ENCODE measurements at regions not wholly inside any gene's neighbourhood (a gene's known extent, or its start where the extent isn't known, plus 50 kb on each side); places are given as distances from the start of the nearest gene placed in this dataset.

DNA sequence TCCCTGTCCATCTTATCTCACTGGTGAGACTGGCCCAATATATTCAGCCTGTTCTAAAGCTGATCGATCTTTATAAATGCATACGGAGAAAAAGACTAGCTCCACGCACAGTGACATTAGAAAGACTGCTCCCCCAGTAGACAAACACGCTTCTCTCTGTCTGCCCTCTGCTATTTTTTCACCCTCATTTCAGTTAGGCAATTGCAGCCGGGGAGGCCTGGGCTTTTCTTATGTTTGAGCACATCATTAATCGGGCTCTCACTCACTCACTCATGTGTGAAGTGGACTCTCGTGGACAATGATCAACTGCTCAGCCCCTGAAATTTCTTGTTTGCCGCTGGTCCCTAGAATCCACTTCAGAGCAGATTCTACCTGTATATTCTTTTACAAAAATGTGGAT, 824.7 kb upstream of the TENM3 start:
- Histone ChIP-seq H3K4me1 (ENCODE audit: insufficient read depth, low read length, poor library complexity, severe bottlenecking) (no peaks in the 10 kb centered on the region), H3K27ac (ENCODE audit: low read depth, low read length, poor library complexity, severe bottlenecking) (no peak overlapping the region), H3K4me3 (ENCODE audit: low read depth, low read length, poor library complexity, severe bottlenecking) (no peak overlapping the region), H3K36me3 (ENCODE audit: insufficient read depth, low read length, poor library complexity, severe bottlenecking) (no peaks in the 10 kb centered on the region), H3K9me3 (ENCODE audit: low read depth, low read length, poor library complexity, severe bottlenecking) (no peaks in the 10 kb centered on the region), H3K27me3 (replicated peaks; ENCODE audit: insufficient read depth, low read depth, low read length, poor library complexity) (peaks cover 8% of the 10 kb centered on the region)
- intact Hi-C loops (cut with micrococcal nuclease; ENCODE audit: unreplicated experiment): no loop called here
- ChIA-PET CTCF (no interaction called here), POLR2A (ENCODE audit: low non-redundant PET) (no interaction called here)
- no TSS peak for BruUV-seq (replicated peaks)
- DNase-seq (ENCODE audit: low spot score): no peak
- TF ChIP-seq, protein P1, sequence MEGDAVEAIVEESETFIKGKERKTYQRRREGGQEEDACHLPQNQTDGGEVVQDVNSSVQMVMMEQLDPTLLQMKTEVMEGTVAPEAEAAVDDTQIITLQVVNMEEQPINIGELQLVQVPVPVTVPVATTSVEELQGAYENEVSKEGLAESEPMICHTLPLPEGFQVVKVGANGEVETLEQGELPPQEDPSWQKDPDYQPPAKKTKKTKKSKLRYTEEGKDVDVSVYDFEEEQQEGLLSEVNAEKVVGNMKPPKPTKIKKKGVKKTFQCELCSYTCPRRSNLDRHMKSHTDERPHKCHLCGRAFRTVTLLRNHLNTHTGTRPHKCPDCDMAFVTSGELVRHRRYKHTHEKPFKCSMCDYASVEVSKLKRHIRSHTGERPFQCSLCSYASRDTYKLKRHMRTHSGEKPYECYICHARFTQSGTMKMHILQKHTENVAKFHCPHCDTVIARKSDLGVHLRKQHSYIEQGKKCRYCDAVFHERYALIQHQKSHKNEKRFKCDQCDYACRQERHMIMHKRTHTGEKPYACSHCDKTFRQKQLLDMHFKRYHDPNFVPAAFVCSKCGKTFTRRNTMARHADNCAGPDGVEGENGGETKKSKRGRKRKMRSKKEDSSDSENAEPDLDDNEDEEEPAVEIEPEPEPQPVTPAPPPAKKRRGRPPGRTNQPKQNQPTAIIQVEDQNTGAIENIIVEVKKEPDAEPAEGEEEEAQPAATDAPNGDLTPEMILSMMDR (conservative IDR thresholded peaks at IDR 0.05; ENCODE audit: low read depth, low read length): no peak
- TF ChIP-seq EZH2 (IDR thresholded peaks at IDR 0.05; ENCODE audit: borderline replicate concordance, low read depth, low read length, poor library complexity, severe bottlenecking): no peak

DNA sequence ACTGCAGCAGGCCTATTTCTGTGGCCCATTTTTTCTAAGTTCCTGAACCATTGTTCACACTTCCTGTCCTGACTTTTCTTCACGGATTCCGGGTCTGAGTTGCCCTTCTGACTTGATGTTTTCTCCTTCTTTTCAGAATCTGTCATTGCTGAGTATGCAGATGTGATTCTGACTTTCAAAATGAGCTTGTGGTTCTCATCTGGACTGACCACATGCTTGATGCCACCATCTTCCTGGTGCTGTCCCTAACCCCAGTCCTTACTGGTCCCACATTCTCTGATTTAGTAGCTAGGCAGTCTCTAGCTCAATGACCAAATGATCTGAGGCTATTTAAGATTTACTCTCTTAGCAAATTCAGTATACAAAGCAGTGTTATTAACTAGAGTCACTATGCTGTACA, 822.3 kb upstream of the TENM3 start:
- Histone ChIP-seq H3K27ac (ENCODE audit: low read depth, low read length, poor library complexity, severe bottlenecking) (no peak overlapping the region), H3K4me3 (ENCODE audit: low read depth, low read length, poor library complexity, severe bottlenecking) (no peak overlapping the region), H3K27me3 (replicated peaks; ENCODE audit: insufficient read depth, low read depth, low read length, poor library complexity) (peaks cover 8% of the 10 kb centered on the region), H3K9me3 (ENCODE audit: low read depth, low read length, poor library complexity, severe bottlenecking) (no peaks in the 10 kb centered on the region), H3K36me3 (ENCODE audit: insufficient read depth, low read length, poor library complexity, severe bottlenecking) (no peaks in the 10 kb centered on the region), H3K4me1 (ENCODE audit: insufficient read depth, low read length, poor library complexity, severe bottlenecking) (no peaks in the 10 kb centered on the region)
- POLR2A ChIA-PET (ENCODE audit: low non-redundant PET): no interaction called here
- intact Hi-C loops (cut with micrococcal nuclease; ENCODE audit: unreplicated experiment): no loop called here
- BruUV-seq (replicated peaks): no TSS peak
- CTCF ChIA-PET: no interaction called here
- no peak for DNase-seq (ENCODE audit: low spot score)
- TF ChIP-seq, protein P1 (conservative IDR thresholded peaks at IDR 0.05; ENCODE audit: low read depth, low read length): no peak
- TF ChIP-seq EZH2 (IDR thresholded peaks at IDR 0.05; ENCODE audit: borderline replicate concordance, low read depth, low read length, poor library complexity, severe bottlenecking): no peak

DNA sequence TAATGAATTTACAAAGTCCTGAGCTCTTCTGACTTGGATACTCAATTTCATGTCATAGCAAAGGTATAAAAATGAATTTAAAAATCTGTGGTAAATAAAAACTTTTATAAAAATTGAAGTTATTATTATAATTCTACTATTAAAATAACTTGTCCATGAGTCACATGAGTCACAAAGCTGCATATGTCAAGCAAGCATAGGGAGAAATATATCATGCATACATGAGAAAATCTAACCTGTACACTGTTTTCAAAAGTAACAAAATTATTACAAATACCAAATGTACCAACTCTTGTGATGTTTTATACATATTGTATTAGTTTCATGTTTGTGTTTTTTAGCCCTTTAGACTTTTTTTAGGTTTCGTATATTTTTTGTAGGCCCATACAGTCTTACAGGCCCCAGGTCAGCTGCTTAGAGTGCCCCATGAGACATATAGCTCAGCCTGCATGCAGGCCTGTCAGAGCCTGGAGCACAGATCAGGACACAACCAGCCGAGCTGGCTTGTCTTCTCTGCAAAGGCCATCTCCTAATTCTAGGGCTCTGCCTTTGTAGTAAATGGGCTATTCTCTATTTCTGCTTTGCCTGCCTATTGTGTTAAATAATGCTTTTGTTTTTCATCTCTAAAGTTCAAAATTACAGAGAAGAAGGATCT, 818.7 kb upstream of the TENM3 start:
- ChIA-PET POLR2A (ENCODE audit: low non-redundant PET) (no interaction called here), CTCF (no interaction called here)
- Histone ChIP-seq H3K27ac (ENCODE audit: low read depth, low read length, poor library complexity, severe bottlenecking) (no peak overlapping the region), H3K4me3 (ENCODE audit: low read depth, low read length, poor library complexity, severe bottlenecking) (no peak overlapping the region), H3K9me3 (ENCODE audit: low read depth, low read length, poor library complexity, severe bottlenecking) (no peaks in the 10 kb centered on the region), H3K4me1 (ENCODE audit: insufficient read depth, low read length, poor library complexity, severe bottlenecking) (no peaks in the 10 kb centered on the region), H3K27me3 (replicated peaks; ENCODE audit: insufficient read depth, low read depth, low read length, poor library complexity) (no peaks in the 10 kb centered on the region), H3K36me3 (ENCODE audit: insufficient read depth, low read length, poor library complexity, severe bottlenecking) (no peaks in the 10 kb centered on the region)
- TF ChIP-seq, protein P1 (conservative IDR thresholded peaks at IDR 0.05; ENCODE audit: low read depth, low read length): no peak
- TF ChIP-seq EZH2 (IDR thresholded peaks at IDR 0.05; ENCODE audit: borderline replicate concordance, low read depth, low read length, poor library complexity, severe bottlenecking): no peak
- no peak for DNase-seq (ENCODE audit: low spot score)
- intact Hi-C loops (cut with micrococcal nuclease; ENCODE audit: unreplicated experiment): no loop called here
- BruUV-seq (replicated peaks): no TSS peak
